ENCODE measurements at regions not wholly inside any gene's neighbourhood (a gene's known extent, or its start where the extent isn't known, plus 50 kb on each side); places are given as distances from the start of the nearest gene placed in this dataset.

GRCh38 chr20:12677925-12678324 is 330.8 kb upstream of the SPTLC3 start:
- TF ChIP-seq, protein P1, sequence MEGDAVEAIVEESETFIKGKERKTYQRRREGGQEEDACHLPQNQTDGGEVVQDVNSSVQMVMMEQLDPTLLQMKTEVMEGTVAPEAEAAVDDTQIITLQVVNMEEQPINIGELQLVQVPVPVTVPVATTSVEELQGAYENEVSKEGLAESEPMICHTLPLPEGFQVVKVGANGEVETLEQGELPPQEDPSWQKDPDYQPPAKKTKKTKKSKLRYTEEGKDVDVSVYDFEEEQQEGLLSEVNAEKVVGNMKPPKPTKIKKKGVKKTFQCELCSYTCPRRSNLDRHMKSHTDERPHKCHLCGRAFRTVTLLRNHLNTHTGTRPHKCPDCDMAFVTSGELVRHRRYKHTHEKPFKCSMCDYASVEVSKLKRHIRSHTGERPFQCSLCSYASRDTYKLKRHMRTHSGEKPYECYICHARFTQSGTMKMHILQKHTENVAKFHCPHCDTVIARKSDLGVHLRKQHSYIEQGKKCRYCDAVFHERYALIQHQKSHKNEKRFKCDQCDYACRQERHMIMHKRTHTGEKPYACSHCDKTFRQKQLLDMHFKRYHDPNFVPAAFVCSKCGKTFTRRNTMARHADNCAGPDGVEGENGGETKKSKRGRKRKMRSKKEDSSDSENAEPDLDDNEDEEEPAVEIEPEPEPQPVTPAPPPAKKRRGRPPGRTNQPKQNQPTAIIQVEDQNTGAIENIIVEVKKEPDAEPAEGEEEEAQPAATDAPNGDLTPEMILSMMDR (IDR thresholded peaks at IDR 0.05), result no peak
- no peak for TF ChIP-seq POLR2A (IDR thresholded peaks at IDR 0.05)
